ENCODE measurements at regions not wholly inside any gene's neighbourhood (a gene's known extent, or its start where the extent isn't known, plus 50 kb on each side); places are given as distances from the start of the nearest gene placed in this dataset.

- TF ChIP-seq, protein P1, sequence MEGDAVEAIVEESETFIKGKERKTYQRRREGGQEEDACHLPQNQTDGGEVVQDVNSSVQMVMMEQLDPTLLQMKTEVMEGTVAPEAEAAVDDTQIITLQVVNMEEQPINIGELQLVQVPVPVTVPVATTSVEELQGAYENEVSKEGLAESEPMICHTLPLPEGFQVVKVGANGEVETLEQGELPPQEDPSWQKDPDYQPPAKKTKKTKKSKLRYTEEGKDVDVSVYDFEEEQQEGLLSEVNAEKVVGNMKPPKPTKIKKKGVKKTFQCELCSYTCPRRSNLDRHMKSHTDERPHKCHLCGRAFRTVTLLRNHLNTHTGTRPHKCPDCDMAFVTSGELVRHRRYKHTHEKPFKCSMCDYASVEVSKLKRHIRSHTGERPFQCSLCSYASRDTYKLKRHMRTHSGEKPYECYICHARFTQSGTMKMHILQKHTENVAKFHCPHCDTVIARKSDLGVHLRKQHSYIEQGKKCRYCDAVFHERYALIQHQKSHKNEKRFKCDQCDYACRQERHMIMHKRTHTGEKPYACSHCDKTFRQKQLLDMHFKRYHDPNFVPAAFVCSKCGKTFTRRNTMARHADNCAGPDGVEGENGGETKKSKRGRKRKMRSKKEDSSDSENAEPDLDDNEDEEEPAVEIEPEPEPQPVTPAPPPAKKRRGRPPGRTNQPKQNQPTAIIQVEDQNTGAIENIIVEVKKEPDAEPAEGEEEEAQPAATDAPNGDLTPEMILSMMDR (IDR thresholded peaks at IDR 0.05): no peak
- TF ChIP-seq POLR2A (IDR thresholded peaks at IDR 0.05): no peak
Observed at GRCh38 chr10:52955337-52955736, 182.8 kb upstream of the MBL2 start.
